Activated naive CD8-positive, alpha-beta T cell treated with anti-CD3 and anti-CD28 coated beads, Interleukin-2, amount 50 U/mL, for 24 hours (primary cell): ENCODE measurements at regions not wholly inside any gene's neighbourhood (a gene's known extent, or its start where the extent isn't known, plus 50 kb on each side); places are given as distances from the start of the nearest gene placed in this dataset.
A peak's percentile ranks its signal among the peaks of the same experiment; 100 is the strongest.
"Not testable (repeated sequence)": the region's sequence is repeated elsewhere in the genome, so short reads cannot be mapped to it uniquely, and the experiment has no call there.

ENCODE experiments used
- ATAC-seq: fragments of 150-1000 bp; cut with Tn5 transposase; one replicate; pipeline ENCODE4 v1.10.0; 2021
- DNase-seq: peaks from one replicate; pipeline ENCODE4 v3.0.0; 2021
- H3K27ac Mint-ChIP-seq: one replicate; pipeline ENCODE4 v1.8.0; 2021; ENCODE audit warnings: mild to moderate bottlenecking, mixed read lengths
- H3K27me3 Mint-ChIP-seq: one replicate; pipeline ENCODE4 v1.8.0; 2021; ENCODE audit warnings: mixed read lengths
- H3K36me3 Mint-ChIP-seq: one replicate; pipeline ENCODE4 v1.8.0; 2021; ENCODE audit warnings: low read depth, mixed read lengths
- H3K4me1 Mint-ChIP-seq: one replicate; pipeline ENCODE4 v1.8.0; 2021; ENCODE audit warnings: mixed read lengths
- H3K4me3 Mint-ChIP-seq: one replicate; pipeline ENCODE4 v1.8.0; 2021; ENCODE audit warnings: mild to moderate bottlenecking, moderate library complexity, mixed read lengths
- H3K9me3 Mint-ChIP-seq: one replicate; pipeline ENCODE4 v1.8.0; 2021; ENCODE audit warnings: mixed read lengths

GRCh38 chr20:30811885-30812671 lies 445.4 kb upstream of the DEFB115 start:
- Mint-ChIP-seq H3K36me3 (peaks cover 5% of the 10 kb centered on the region), H3K4me1 (no peaks in the 10 kb centered on the region), H3K9me3 (peaks cover 15% of the 10 kb centered on the region), H3K27me3 (peaks cover 3% of the 10 kb centered on the region), H3K27ac (no peak overlapping the region), H3K4me3 (no peak overlapping the region)
- peak; percentile 8 for ATAC-seq
- no peak for DNase-seq

- H3K4me1 Mint-ChIP-seq: no peaks in the 10 kb centered on the region
- peaks cover 5% of the 10 kb centered on the region for H3K36me3 Mint-ChIP-seq
- DNase-seq: no peak
- no peak overlapping the region for H3K4me3 Mint-ChIP-seq
- no peak overlapping the region for H3K27ac Mint-ChIP-seq
- peaks cover 3% of the 10 kb centered on the region for H3K27me3 Mint-ChIP-seq
- no peak for ATAC-seq
- H3K9me3 Mint-ChIP-seq: peaks cover 15% of the 10 kb centered on the region
Measured at GRCh38 chr20:30812739-30813411, 444.6 kb upstream of the DEFB115 start.

- peak; percentile 8 for ATAC-seq
- not testable (repeated sequence) for H3K4me3 Mint-ChIP-seq, H3K36me3 Mint-ChIP-seq, DNase-seq, H3K4me1 Mint-ChIP-seq, H3K27me3 Mint-ChIP-seq, H3K27ac Mint-ChIP-seq
- H3K9me3 Mint-ChIP-seq: peaks cover 15% of the 10 kb centered on the region
Measured at GRCh38 chr20:30813412-30814311, 443.8 kb upstream of the DEFB115 start.

DNA sequence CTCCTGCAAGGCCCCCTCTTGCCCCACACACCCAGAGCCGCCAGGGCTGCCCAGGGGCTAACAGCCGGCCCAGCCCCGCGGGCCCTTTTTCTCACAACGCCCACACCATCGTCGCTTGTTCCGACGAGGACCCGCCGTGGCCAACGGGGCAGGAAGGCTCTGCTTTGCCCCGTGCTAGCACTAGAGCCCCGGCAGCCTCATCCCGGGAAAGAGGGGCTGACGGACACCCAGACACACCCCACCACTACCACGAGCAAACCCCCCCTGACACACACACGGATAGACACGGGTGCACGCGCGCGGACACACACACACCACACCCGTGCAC lies 443.2 kb upstream of the DEFB115 start:
- not testable (repeated sequence) for H3K36me3 Mint-ChIP-seq, DNase-seq, H3K27me3 Mint-ChIP-seq, ATAC-seq, H3K4me3 Mint-ChIP-seq, H3K4me1 Mint-ChIP-seq, H3K27ac Mint-ChIP-seq
- peaks cover 15% of the 10 kb centered on the region for H3K9me3 Mint-ChIP-seq

DNA sequence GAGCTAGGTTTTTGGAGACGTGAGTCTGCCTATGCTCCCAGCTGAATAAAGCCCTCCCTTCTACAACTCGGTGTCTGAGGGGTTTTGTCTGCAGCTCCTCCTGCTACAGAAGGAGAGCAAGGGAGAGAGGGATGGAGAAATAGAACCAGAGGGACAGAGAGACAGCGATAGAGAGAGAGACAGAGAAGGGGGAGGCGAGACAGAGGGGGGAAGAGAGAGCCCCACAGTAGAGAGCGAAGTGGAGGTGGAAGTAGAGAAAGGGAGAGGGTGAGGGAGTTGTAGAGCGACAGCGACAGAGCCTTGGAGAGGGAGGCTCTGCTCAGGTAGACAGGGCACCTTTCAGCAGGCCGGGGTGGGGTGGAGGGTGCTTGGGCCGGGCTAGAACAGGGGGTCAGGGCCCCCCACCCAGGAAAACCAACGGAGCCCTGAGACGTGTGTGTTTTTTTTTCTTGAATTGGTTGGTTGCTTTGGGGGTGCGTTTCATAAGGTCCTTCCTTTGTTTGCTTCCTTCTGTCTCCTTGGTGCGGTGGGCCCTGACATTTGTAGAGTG lies 442.4 kb upstream of the DEFB115 start:
- not testable (repeated sequence) for H3K36me3 Mint-ChIP-seq, H3K27me3 Mint-ChIP-seq, H3K27ac Mint-ChIP-seq, ATAC-seq, H3K4me1 Mint-ChIP-seq, H3K4me3 Mint-ChIP-seq, DNase-seq
- H3K9me3 Mint-ChIP-seq: peaks cover 15% of the 10 kb centered on the region

DNA sequence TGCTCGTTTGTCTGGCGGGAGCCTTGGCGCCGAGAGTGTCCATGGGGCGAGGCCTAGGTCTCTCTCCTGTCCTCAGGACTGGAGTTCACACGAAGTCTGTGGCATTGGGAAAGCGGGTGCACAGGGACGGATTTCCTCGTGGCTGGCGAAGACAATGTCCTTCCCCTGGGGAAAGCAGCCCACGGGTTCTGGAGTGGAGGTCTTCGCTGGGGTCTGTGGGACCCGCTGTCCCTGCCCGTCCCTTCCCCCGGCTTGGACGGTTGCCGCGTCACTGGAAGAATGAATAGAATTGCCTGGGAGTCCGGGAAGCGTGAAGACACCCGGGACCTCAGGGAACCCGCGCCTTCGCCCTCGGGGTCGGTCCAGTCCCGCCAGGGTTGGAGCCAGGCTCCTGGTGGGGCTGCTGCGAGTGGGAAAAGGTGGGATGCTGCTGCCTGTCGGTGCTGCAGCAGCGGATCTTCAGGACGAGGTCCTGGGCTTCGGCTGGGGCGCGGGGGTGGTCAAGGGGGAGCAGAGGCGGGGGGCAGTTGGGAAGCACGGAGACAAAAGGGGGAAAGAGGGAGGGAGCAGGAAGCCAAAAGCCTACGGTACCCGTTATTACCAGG lies 441.8 kb upstream of the DEFB115 start:
- peaks cover 15% of the 10 kb centered on the region for H3K9me3 Mint-ChIP-seq
- H3K27ac Mint-ChIP-seq: no peak overlapping the region
- DNase-seq (no peak), ATAC-seq (no peak)
- peaks cover 3% of the 10 kb centered on the region for H3K27me3 Mint-ChIP-seq
- peaks cover 5% of the 10 kb centered on the region for H3K36me3 Mint-ChIP-seq
- H3K4me1 Mint-ChIP-seq: no peaks in the 10 kb centered on the region
- no peak overlapping the region for H3K4me3 Mint-ChIP-seq

GRCh38 chr20:30816182-30816645 lies 441.2 kb upstream of the DEFB115 start:
- peaks cover 3% of the 10 kb centered on the region for H3K27me3 Mint-ChIP-seq

GRCh38 chr20:30821615-30822014 lies 435.8 kb upstream of the DEFB115 start:
- H3K27ac Mint-ChIP-seq, H3K36me3 Mint-ChIP-seq, H3K4me3 Mint-ChIP-seq, H3K9me3 Mint-ChIP-seq, H3K4me1 Mint-ChIP-seq, ATAC-seq, DNase-seq, H3K27me3 Mint-ChIP-seq: not testable (repeated sequence)

More at GRCh38 chr20:30816182-30816645, 441.2 kb upstream of the DEFB115 start:
- Mint-ChIP-seq H3K9me3 (peaks cover 15% of the 10 kb centered on the region), H3K4me3 (no peak overlapping the region), H3K36me3 (peaks cover 5% of the 10 kb centered on the region), H3K4me1 (no peaks in the 10 kb centered on the region), H3K27ac (no peak overlapping the region)
- peak; percentile 57 for ATAC-seq
- no peak for DNase-seq

GRCh38 chr20:30824666-30825065 lies 432.8 kb upstream of the DEFB115 start:
- not testable (repeated sequence) for H3K4me1 Mint-ChIP-seq, H3K36me3 Mint-ChIP-seq, H3K9me3 Mint-ChIP-seq, ATAC-seq, H3K27me3 Mint-ChIP-seq, DNase-seq, H3K4me3 Mint-ChIP-seq, H3K27ac Mint-ChIP-seq

- not testable (repeated sequence) for H3K27ac Mint-ChIP-seq, H3K4me1 Mint-ChIP-seq, H3K36me3 Mint-ChIP-seq, ATAC-seq, H3K4me3 Mint-ChIP-seq, DNase-seq, H3K27me3 Mint-ChIP-seq
- peaks cover 14% of the 10 kb centered on the region for H3K9me3 Mint-ChIP-seq
Measured at GRCh38 chr20:30845923-30846322, 411.5 kb upstream of the DEFB115 start.

- not testable (repeated sequence) for DNase-seq, H3K4me1 Mint-ChIP-seq, H3K27me3 Mint-ChIP-seq, H3K27ac Mint-ChIP-seq, H3K4me3 Mint-ChIP-seq, H3K36me3 Mint-ChIP-seq
- peak; percentile 43 for ATAC-seq
- peaks cover 42% of the 10 kb centered on the region for H3K9me3 Mint-ChIP-seq
Measured at GRCh38 chr20:30868271-30868670, 389.2 kb upstream of the DEFB115 start.

DNA sequence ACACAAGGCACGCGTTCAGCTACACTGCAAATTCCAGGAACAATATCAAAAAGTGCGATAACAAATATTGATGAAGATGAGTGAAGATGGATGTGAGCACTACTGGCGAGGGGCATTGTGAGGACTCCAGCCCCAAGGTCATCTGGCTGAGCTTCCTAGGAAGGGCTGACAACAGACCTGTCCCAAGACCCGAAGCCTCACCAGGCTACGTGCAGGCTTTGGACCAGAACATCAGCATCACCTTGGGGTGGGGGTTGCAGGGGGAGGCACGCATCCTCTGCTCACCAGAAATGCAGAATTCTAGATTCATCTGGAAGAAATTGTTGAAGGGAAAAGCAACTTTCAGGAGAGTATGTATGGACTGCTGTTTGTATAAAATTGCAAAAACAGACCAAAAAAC lies 386.3 kb upstream of the DEFB115 start:
- not testable (repeated sequence) for H3K27ac Mint-ChIP-seq, H3K4me1 Mint-ChIP-seq, H3K27me3 Mint-ChIP-seq, ATAC-seq, DNase-seq, H3K4me3 Mint-ChIP-seq, H3K36me3 Mint-ChIP-seq
- H3K9me3 Mint-ChIP-seq: peaks cover 54% of the 10 kb centered on the region

DNA sequence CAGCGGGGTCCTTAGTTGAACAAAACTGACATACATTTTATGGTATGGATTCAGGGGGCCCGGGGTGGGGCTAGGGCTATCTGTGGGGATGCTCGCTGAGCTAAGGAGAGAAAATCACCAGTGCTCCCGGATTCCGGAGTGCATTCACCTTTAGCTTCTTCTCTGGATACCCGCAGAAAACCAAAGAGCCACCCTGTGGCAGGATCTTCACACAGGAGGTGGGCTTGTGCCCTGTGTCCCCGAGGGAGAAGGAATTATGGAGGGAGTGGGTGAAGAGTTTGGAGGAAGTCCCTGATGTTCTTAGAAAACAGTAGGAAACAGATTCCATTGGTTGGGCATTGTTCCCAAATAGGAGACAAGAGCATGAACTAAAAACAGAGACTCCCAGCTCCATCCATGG lies 385.2 kb upstream of the DEFB115 start:
- H3K27ac Mint-ChIP-seq, ATAC-seq, H3K36me3 Mint-ChIP-seq, H3K4me3 Mint-ChIP-seq, H3K4me1 Mint-ChIP-seq, DNase-seq, H3K27me3 Mint-ChIP-seq: not testable (repeated sequence)
- peaks cover 53% of the 10 kb centered on the region for H3K9me3 Mint-ChIP-seq

DNA sequence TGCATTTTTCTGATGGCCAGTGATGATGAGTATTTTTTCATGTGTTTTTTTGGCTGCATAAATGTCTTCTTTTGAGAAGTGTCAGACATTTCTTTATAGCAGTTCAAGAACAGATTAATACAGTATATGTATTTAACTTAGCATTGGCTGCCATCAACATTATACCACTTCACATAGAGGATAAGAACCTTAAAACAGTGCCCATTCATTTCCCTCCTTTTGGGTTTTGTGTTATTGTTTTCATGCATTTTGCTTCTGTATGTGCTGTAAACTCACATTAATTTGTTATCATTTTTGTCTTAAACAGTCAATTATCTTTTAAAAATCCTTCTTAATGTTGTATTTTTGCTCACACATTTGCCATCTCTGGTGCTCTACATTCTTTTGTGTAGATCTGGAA lies 381.6 kb upstream of the DEFB115 start:
- not testable (repeated sequence) for H3K4me3 Mint-ChIP-seq, H3K4me1 Mint-ChIP-seq, H3K27me3 Mint-ChIP-seq, H3K36me3 Mint-ChIP-seq, ATAC-seq, DNase-seq, H3K27ac Mint-ChIP-seq
- peaks cover 41% of the 10 kb centered on the region for H3K9me3 Mint-ChIP-seq
